HuH-7.5 (cell line): ENCODE measurements at regions not wholly inside any gene's neighbourhood (a gene's known extent, or its start where the extent isn't known, plus 50 kb on each side); places are given as distances from the start of the nearest gene placed in this dataset.
"Not testable (repeated sequence)": the region's sequence is repeated elsewhere in the genome, so short reads cannot be mapped to it uniquely, and the experiment has no call there.

Experiments used
- DNase-seq: peaks from one replicate; pipeline ENCODE4 v3.0.0; 2011; ENCODE audit warnings: low spot score

DNA sequence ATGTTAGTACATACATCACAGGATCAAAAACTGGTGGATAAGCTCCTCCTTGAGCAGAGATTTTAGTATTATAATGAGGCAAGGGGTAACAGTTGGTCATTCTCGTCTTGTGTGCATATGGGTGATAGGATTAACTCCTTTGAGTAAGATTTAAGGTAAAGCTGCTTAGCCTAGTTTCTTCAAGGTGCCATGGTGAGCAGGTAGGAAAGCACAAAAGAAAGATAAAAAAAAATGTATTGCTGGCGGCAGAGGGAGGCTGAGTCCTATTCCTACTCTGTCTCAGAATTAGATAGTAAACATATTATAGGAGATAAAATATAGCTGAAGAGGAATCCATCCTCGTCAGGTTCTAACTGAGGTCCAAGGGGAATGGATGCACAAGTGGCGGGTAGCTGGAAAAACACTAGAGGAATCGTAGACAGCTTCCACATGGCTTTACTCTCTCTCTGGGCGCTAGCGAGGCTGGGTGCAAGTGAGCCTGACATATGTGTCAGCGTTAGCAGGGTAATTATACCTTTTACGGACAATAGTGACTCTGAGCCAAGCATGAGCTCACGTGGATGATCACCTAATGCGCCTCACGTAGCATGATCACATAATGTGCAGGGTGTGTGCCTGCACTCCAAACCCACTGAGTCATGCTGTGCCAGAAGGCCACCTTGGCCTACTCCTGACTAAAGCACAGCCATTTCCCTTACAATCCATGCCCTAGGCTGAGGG lies 734.3 kb upstream of the MIR17HG start:
- no peak for DNase-seq

DNA sequence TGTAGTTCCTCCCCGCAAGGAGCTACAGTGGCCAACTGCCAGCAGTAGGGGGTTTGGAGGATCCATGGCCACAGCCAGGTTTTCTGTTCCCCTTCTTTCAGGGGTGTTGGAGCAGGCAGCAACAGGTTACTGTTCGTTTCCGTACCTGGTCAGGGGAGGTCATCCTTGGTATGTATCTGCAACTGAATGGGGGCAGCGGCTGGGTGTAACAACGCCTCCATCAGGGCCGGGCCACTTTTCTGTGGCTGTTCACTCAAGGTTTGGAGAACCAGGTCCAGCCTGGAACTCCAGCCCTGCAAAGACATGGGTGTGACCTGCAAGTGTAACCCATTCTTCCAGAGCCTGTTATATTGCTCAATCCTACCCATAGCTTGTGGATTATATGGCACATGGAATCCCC lies 732.3 kb upstream of the MIR17HG start:
- DNase-seq, result no peak

- no peak for DNase-seq
These were observed 731.7 kb upstream of the MIR17HG start for GRCh38 chr13:90615767-90616166.

DNA sequence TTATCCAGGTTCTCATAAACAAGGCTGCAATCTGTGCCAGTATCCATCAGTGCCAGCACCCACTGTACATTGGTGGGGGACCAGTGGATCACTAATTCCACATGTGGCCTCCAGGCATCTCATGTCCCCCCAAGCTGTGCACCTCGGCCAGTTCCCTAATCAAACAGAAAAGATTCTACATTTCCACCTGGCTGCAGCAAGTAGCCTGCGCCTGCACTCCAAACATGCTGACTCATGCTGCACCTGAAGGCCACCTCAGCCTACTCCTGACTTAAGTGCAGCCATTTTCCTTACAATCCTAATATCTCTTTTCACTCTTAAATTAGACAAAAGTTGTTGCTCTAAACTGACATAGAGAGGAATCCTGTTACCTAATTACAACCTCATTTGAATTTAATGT lies 729.4 kb upstream of the MIR17HG start:
- DNase-seq, result no peak

GRCh38 chr13:90622541-90622940 lies 724.9 kb upstream of the MIR17HG start:
- no peak for DNase-seq

- no peak for DNase-seq
These were observed 724.0 kb upstream of the MIR17HG start for GRCh38 chr13:90623318-90624011.

DNA sequence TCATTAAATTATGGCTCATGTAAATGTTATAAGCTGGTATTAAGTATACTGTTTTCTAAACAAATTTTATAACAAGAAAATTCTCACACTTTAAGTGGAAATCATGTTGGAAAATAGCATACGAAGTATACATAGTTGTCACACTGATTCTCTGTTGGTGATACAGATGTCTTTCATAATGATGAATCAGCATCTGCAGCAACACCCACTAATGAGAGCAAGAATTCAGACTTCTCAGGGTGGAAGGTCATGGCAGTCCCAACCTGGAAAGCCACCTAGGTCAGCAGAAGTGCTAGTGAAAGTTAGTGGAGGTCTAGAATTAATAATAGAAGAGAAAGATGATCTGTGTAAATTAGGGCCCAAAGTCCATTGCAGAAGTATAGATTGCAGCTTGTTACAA lies 719.7 kb upstream of the MIR17HG start:
- DNase-seq, result no peak

GRCh38 chr13:90628471-90628870 lies 719.0 kb upstream of the MIR17HG start:
- no peak for DNase-seq

GRCh38 chr13:90630716-90631115 lies 716.8 kb upstream of the MIR17HG start:
- no peak for DNase-seq

DNA sequence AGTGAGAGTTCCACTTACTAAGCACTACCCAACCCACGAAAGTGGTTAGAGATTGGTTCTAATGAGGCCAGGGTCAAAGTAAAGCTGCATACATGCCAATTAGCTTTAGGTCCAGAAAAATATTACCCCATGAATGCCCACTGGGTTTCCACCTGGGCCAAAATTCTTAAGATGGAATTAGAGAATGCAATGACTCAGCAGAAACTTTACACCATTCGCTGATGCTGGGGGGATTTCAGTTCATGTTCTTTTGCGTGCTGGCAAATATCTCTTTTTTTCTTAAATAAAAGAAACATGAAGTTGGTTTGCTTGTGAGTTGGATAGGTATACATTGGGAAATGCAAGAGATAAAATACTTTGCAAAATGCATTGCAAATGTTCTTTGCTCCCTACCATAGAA lies 715.3 kb upstream of the MIR17HG start:
- no peak for DNase-seq

GRCh38 chr13:90633849-90634248 lies 713.6 kb upstream of the MIR17HG start:
- DNase-seq, result no peak

- DNase-seq, result no peak
These were observed 706.5 kb upstream of the MIR17HG start for GRCh38 chr13:90640976-90641375.

DNA sequence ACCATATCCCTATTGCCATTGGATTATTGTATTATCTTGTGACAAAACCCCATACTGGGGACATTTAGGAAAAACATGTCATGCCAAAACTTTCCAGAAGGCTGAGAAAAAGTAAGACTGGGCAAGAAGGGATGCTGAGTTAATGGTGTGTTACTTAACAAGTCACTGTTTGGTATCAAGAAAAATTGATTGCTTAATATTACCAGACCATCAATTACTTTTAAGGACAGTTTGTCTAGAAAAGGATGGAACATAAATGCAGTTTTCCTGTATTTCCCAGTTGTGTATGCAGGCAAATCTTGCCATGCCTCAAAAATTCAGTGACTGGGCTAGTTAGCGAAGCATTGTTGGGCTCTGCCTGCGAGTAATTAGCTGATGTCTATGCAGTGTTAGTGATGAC lies 705.6 kb upstream of the MIR17HG start:
- no peak for DNase-seq

DNA sequence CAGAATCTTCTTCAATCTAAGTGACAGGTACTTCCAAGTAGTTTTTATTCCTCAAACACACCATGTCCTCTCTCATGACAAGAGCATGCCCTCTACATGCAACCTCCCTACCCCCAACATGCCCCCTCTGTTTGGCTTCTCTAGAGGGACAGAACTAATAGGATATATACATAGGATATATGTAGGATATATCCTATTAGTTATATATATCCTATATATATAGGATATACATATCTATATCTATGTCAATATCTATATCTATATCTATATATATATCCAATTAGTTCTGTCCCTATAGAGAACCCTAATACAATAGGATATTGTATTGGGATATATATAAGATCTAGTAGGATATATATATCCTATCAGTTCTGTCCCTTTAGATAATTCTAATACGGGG lies 701.9 kb upstream of the MIR17HG start:
- DNase-seq, result no peak

DNA sequence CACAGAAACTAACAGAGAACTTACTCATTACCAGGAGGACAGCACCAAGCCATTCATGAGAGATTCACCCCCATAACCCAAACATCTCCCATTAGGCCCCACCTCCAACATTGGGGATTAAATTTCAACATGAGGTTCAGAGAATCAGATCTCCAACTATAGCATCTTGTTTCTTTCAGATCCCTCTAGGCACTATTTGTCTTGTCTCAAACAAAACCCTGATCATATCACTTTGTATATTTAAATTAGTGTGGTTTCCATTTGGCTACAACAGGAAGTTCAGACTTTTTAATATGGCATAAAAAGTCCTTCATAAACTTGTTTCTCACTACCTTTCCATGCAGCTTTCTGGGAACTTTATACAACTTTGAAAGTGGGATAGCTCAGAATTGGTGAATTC lies 699.0 kb upstream of the MIR17HG start:
- no peak for DNase-seq

- DNase-seq, result no peak
These were observed 695.5 kb upstream of the MIR17HG start for GRCh38 chr13:90652036-90652435.

- DNase-seq, result no peak
These were observed 692.5 kb upstream of the MIR17HG start for GRCh38 chr13:90654970-90655369.

DNA sequence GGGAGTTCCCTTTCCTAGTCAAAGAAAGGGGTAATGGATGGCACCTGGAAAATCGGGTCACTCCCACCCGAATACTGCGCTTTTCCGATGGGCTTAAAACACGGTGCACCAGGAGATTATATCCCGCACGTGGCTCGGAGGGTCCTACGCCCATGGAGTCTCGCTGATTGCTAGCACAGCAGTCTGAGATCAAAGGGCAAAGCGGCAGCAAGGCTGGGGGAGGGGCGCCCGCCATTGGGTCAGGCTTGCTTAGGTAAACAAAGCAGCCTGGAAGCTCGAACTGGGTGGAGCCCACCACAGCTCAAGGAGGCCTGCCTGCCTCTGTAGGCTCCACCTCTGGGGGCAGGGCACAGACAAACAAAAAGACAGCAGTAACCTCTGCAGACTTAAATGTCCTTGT lies 683.3 kb upstream of the MIR17HG start:
- DNase-seq, result not testable (repeated sequence)

GRCh38 chr13:90673746-90674145 lies 673.7 kb upstream of the MIR17HG start:
- DNase-seq, result no peak

GRCh38 chr13:90675129-90675528 lies 672.4 kb upstream of the MIR17HG start:
- no peak for DNase-seq

GRCh38 chr13:90680826-90681225 lies 666.7 kb upstream of the MIR17HG start:
- no peak for DNase-seq

- no peak for DNase-seq
These were observed 663.8 kb upstream of the MIR17HG start for GRCh38 chr13:90683711-90684131.

DNA sequence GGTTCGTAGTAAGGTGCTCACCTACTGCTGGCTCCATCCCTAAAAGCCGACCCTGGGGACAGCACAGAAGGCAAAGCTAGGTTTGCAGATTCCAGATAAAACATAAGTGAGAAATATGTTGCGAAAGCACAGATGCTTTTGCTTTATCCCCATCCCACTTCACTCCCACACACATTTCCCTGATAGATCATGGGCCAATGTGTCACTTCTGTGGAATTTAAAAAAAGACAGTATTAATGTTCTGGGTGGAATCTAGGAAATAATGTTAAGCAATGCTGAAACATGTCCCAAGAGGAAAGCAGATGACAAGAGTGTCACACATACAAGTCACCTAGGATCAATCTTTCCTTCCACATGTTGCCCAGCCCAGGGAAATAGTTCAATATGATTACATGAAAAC lies 661.0 kb upstream of the MIR17HG start:
- no peak for DNase-seq

- DNase-seq, result no peak
These were observed 658.4 kb upstream of the MIR17HG start for GRCh38 chr13:90689111-90689510.
